ENCODE measurements at regions not wholly inside any gene's neighbourhood (a gene's known extent, or its start where the extent isn't known, plus 50 kb on each side); places are given as distances from the start of the nearest gene placed in this dataset.
"Not testable (repeated sequence)": the region's sequence is repeated elsewhere in the genome, so short reads cannot be mapped to it uniquely, and the experiment has no call there.

GRCh38 chr3:33975463-33975862 is 177.0 kb downstream of the PDCD6IP start:
- DNase-seq (ENCODE audit: low read depth in 2 of 2): peak in 1 of 2 donors; percentile 9
- no peak overlapping the region for H3K4me3 ChIP-seq (replicated peaks in 1 of 2; ENCODE audit: low read depth in 2 of 2, low read length in 2 of 2)
- TF ChIP-seq CTCF (IDR thresholded peaks at IDR 0.05; ENCODE audit: low read depth, low read length): no peak

GRCh38 chr3:33977227-33977626 is 178.8 kb downstream of the PDCD6IP start:
- no peak for TF ChIP-seq CTCF (IDR thresholded peaks at IDR 0.05; ENCODE audit: low read depth, low read length)
- no peak overlapping the region for H3K4me3 ChIP-seq (replicated peaks in 1 of 2; ENCODE audit: low read depth in 2 of 2, low read length in 2 of 2)
- DNase-seq (ENCODE audit: low read depth in 2 of 2): no peak

- TF ChIP-seq CTCF (IDR thresholded peaks at IDR 0.05; ENCODE audit: low read depth, low read length): peak; percentile 55
- DNase-seq (ENCODE audit: low read depth in 2 of 2): peak; percentile 59 to 85
- H3K4me3 ChIP-seq (replicated peaks in 1 of 2; ENCODE audit: low read depth in 2 of 2, low read length in 2 of 2): no peak overlapping the region
Observed at GRCh38 chr3:33980252-33980651, 181.8 kb downstream of the PDCD6IP start.

- TF ChIP-seq CTCF (IDR thresholded peaks at IDR 0.05; ENCODE audit: low read depth, low read length): no peak
- DNase-seq (ENCODE audit: low read depth in 2 of 2): peak in 1 of 2 donors; percentile 40
- H3K4me3 ChIP-seq (replicated peaks in 1 of 2; ENCODE audit: low read depth in 2 of 2, low read length in 2 of 2): no peak overlapping the region
Observed at GRCh38 chr3:33982269-33982798, 183.9 kb downstream of the PDCD6IP start.

GRCh38 chr3:33982949-33983348 is 184.5 kb downstream of the PDCD6IP start:
- not testable (repeated sequence) for DNase-seq (ENCODE audit: low read depth in 2 of 2); H3K4me3 ChIP-seq (replicated peaks in 1 of 2; ENCODE audit: low read depth in 2 of 2, low read length in 2 of 2)

GRCh38 chr3:33989229-33989628 is 190.8 kb downstream of the PDCD6IP start:
- TF ChIP-seq CTCF (IDR thresholded peaks at IDR 0.05; ENCODE audit: low read depth, low read length): no peak
- no peak for DNase-seq (ENCODE audit: low read depth in 2 of 2)
- no peak overlapping the region for H3K4me3 ChIP-seq (replicated peaks in 1 of 2; ENCODE audit: low read depth in 2 of 2, low read length in 2 of 2)

GRCh38 chr3:33991673-33992072 is 193.2 kb downstream of the PDCD6IP start:
- DNase-seq (ENCODE audit: low read depth in 2 of 2): no peak
- H3K4me3 ChIP-seq (replicated peaks in 1 of 2; ENCODE audit: low read depth in 2 of 2, low read length in 2 of 2): no peak overlapping the region
- no peak for TF ChIP-seq CTCF (IDR thresholded peaks at IDR 0.05; ENCODE audit: low read depth, low read length)
